ENCODE measurements at regions not wholly inside any gene's neighbourhood (a gene's known extent, or its start where the extent isn't known, plus 50 kb on each side); places are given as distances from the start of the nearest gene placed in this dataset.

GRCh38 chr2:151095463-151095862 lies 166.2 kb downstream of the RBM43 start:
- no peaks in the 10 kb centered on the region for H4K20me1 ChIP-seq (ENCODE audit: control insufficient read depth, insufficient read depth, low read depth, low read length)
- H3K79me2 ChIP-seq (ENCODE audit: control insufficient read depth, low read length): no peaks in the 10 kb centered on the region
- TF ChIP-seq EZH2phosphoT487 (IDR thresholded peaks at IDR 0.05; ENCODE audit: borderline replicate concordance, low read length): no peak
- TF ChIP-seq CTCF (IDR thresholded peaks at IDR 0.05; ENCODE audit: low read depth, low read length, poor library complexity, severe bottlenecking): no peak
- no peaks in the 10 kb centered on the region for H3F3A ChIP-seq (ENCODE audit: control insufficient read depth, insufficient read depth)
- H3K27me3 ChIP-seq (ENCODE audit: control insufficient read depth, low read length): no peaks in the 10 kb centered on the region; the same call in 1 of the 2 replicates
- H3K4me3 ChIP-seq (ENCODE audit: low read length): no peak overlapping the region
- no peaks in the 10 kb centered on the region for H3K9me2 ChIP-seq (replicated peaks; ENCODE audit: control insufficient read depth, low read length)
- H3K27ac ChIP-seq (ENCODE audit: low read depth, low read length): no peak overlapping the region
- no peaks in the 10 kb centered on the region for H3K36me3 ChIP-seq (ENCODE audit: control insufficient read depth, low read length)
- no peak overlapping the region for H3K4me2 ChIP-seq (ENCODE audit: low read length)
- no peaks in the 10 kb centered on the region for H3K4me1 ChIP-seq (ENCODE audit: control insufficient read depth, low read length)
- H3K9me3 ChIP-seq (ENCODE audit: control insufficient read depth, insufficient read depth, low read length): no peaks in the 10 kb centered on the region

- H3K36me3 ChIP-seq (ENCODE audit: control insufficient read depth, low read length): no peaks in the 10 kb centered on the region
- no peaks in the 10 kb centered on the region for H3K27me3 ChIP-seq (ENCODE audit: control insufficient read depth, low read length)
- no peaks in the 10 kb centered on the region for H3F3A ChIP-seq (ENCODE audit: control insufficient read depth, insufficient read depth)
- no peaks in the 10 kb centered on the region for H3K9me2 ChIP-seq (replicated peaks; ENCODE audit: control insufficient read depth, low read length)
- no peak for TF ChIP-seq EZH2phosphoT487 (IDR thresholded peaks at IDR 0.05; ENCODE audit: borderline replicate concordance, low read length)
- no peak for TF ChIP-seq CTCF (IDR thresholded peaks at IDR 0.05; ENCODE audit: low read depth, low read length, poor library complexity, severe bottlenecking)
- H3K4me2 ChIP-seq (ENCODE audit: low read length): no peak overlapping the region
- H4K20me1 ChIP-seq (ENCODE audit: control insufficient read depth, insufficient read depth, low read depth, low read length): no peaks in the 10 kb centered on the region
- no peak overlapping the region for H3K27ac ChIP-seq (ENCODE audit: low read depth, low read length)
- no peak overlapping the region for H3K4me3 ChIP-seq (ENCODE audit: low read length)
- H3K4me1 ChIP-seq (ENCODE audit: control insufficient read depth, low read length): no peaks in the 10 kb centered on the region
- H3K79me2 ChIP-seq (ENCODE audit: control insufficient read depth, low read length): no peaks in the 10 kb centered on the region
- H3K9me3 ChIP-seq (ENCODE audit: control insufficient read depth, insufficient read depth, low read length): no peaks in the 10 kb centered on the region
Measured at GRCh38 chr2:151091583-151091982, 170.1 kb downstream of the RBM43 start.

GRCh38 chr2:151087377-151087776 lies 174.3 kb downstream of the RBM43 start:
- TF ChIP-seq CTCF (IDR thresholded peaks at IDR 0.05; ENCODE audit: low read depth, low read length, poor library complexity, severe bottlenecking) (no peak), EZH2phosphoT487 (IDR thresholded peaks at IDR 0.05; ENCODE audit: borderline replicate concordance, low read length) (no peak)
- no peaks in the 10 kb centered on the region for H3K4me1 ChIP-seq (ENCODE audit: control insufficient read depth, low read length)
- H3K9me2 ChIP-seq (replicated peaks; ENCODE audit: control insufficient read depth, low read length): no peaks in the 10 kb centered on the region
- no peak overlapping the region for H3K4me3 ChIP-seq (ENCODE audit: low read length)
- H3K36me3 ChIP-seq (ENCODE audit: control insufficient read depth, low read length): no peaks in the 10 kb centered on the region
- H3K4me2 ChIP-seq (ENCODE audit: low read length): no peak overlapping the region
- H3K9me3 ChIP-seq (ENCODE audit: control insufficient read depth, insufficient read depth, low read length): no peaks in the 10 kb centered on the region
- H3F3A ChIP-seq (ENCODE audit: control insufficient read depth, insufficient read depth): no peaks in the 10 kb centered on the region
- H3K79me2 ChIP-seq (ENCODE audit: control insufficient read depth, low read length): no peaks in the 10 kb centered on the region
- no peak overlapping the region for H3K27ac ChIP-seq (ENCODE audit: low read depth, low read length)
- H4K20me1 ChIP-seq (ENCODE audit: control insufficient read depth, insufficient read depth, low read depth, low read length): no peaks in the 10 kb centered on the region
- no peaks in the 10 kb centered on the region for H3K27me3 ChIP-seq (ENCODE audit: control insufficient read depth, low read length)

- Histone ChIP-seq H3K4me3 (ENCODE audit: low read length) (no peak overlapping the region), H3K4me1 (ENCODE audit: control insufficient read depth, low read length) (no peaks in the 10 kb centered on the region), H3K79me2 (ENCODE audit: control insufficient read depth, low read length) (no peaks in the 10 kb centered on the region), H3K27me3 (ENCODE audit: control insufficient read depth, low read length) (no peaks in the 10 kb centered on the region), H3K9me3 (ENCODE audit: control insufficient read depth, insufficient read depth, low read length) (no peaks in the 10 kb centered on the region), H3F3A (ENCODE audit: control insufficient read depth, insufficient read depth) (no peaks in the 10 kb centered on the region), H3K4me2 (ENCODE audit: low read length) (no peak overlapping the region), H3K36me3 (ENCODE audit: control insufficient read depth, low read length) (no peaks in the 10 kb centered on the region), H3K9me2 (replicated peaks; ENCODE audit: control insufficient read depth, low read length) (no peaks in the 10 kb centered on the region), H3K27ac (ENCODE audit: low read depth, low read length) (no peak overlapping the region), H4K20me1 (ENCODE audit: control insufficient read depth, insufficient read depth, low read depth, low read length) (no peaks in the 10 kb centered on the region)
- TF ChIP-seq EZH2phosphoT487 (IDR thresholded peaks at IDR 0.05; ENCODE audit: borderline replicate concordance, low read length) (no peak), CTCF (IDR thresholded peaks at IDR 0.05; ENCODE audit: low read depth, low read length, poor library complexity, severe bottlenecking) (no peak)
Measured at GRCh38 chr2:151085181-151085611, 176.5 kb downstream of the RBM43 start.

Measured in DOHH2 (cell line).